A172 (cell line): ENCODE measurements at regions not wholly inside any gene's neighbourhood (a gene's known extent, or its start where the extent isn't known, plus 50 kb on each side); places are given as distances from the start of the nearest gene placed in this dataset.

Experiments used
- DNase-seq: peaks from one replicate; pipeline ENCODE4 v3.0.0-alpha.2; 2015; ENCODE audit warnings: low spot score

- DNase-seq, result no peak
Measured at GRCh38 chr2:66960161-66960560, 437.0 kb upstream of the ETAA1 start.

GRCh38 chr2:66962716-66963115, 434.4 kb upstream of the ETAA1 start:
- DNase-seq, result no peak

GRCh38 chr2:66966631-66967030, 430.5 kb upstream of the ETAA1 start:
- DNase-seq, result no peak

- DNase-seq, result no peak
Measured at GRCh38 chr2:66968946-66969345, 428.2 kb upstream of the ETAA1 start.

- DNase-seq, result no peak
Measured at GRCh38 chr2:66981074-66981473, 416.1 kb upstream of the ETAA1 start.

- DNase-seq, result no peak
Measured at GRCh38 chr2:66982766-66983165, 414.4 kb upstream of the ETAA1 start.

GRCh38 chr2:66984864-66985263, 412.3 kb upstream of the ETAA1 start:
- peak; percentile 13 for DNase-seq

GRCh38 chr2:66985906-66986305, 411.2 kb upstream of the ETAA1 start:
- DNase-seq, result no peak

GRCh38 chr2:66987733-66988132, 409.4 kb upstream of the ETAA1 start:
- DNase-seq, result no peak

- no peak for DNase-seq
Measured at GRCh38 chr2:66994654-66995053, 402.5 kb upstream of the ETAA1 start.

GRCh38 chr2:66995636-66996035, 401.5 kb upstream of the ETAA1 start:
- DNase-seq, result no peak

- no peak for DNase-seq
Measured at GRCh38 chr2:67002618-67003371, 394.3 kb upstream of the ETAA1 start.

GRCh38 chr2:67006373-67006960, 390.7 kb upstream of the ETAA1 start:
- DNase-seq, result no peak

- no peak for DNase-seq
Measured at GRCh38 chr2:67008155-67008554, 389.0 kb upstream of the ETAA1 start.

- no peak for DNase-seq
Measured at GRCh38 chr2:67012165-67012564, 385.0 kb upstream of the ETAA1 start.

- DNase-seq, result no peak
Measured at GRCh38 chr2:67013821-67014220, 383.3 kb upstream of the ETAA1 start.

GRCh38 chr2:67015681-67016080, 381.5 kb upstream of the ETAA1 start:
- no peak for DNase-seq

- DNase-seq, result no peak
Measured at GRCh38 chr2:67018301-67018700, 378.8 kb upstream of the ETAA1 start.

- no peak for DNase-seq
Measured at GRCh38 chr2:67032076-67032475, 365.1 kb upstream of the ETAA1 start.

- no peak for DNase-seq
Measured at GRCh38 chr2:67036444-67036843, 360.7 kb upstream of the ETAA1 start.

- no peak for DNase-seq
Measured at GRCh38 chr2:67037655-67038054, 359.5 kb upstream of the ETAA1 start.

GRCh38 chr2:67038195-67038594, 358.9 kb upstream of the ETAA1 start:
- DNase-seq, result no peak

- no peak for DNase-seq
Measured at GRCh38 chr2:67039058-67039457, 358.1 kb upstream of the ETAA1 start.
